GM12878 (cell line): ENCODE measurements at regions not wholly inside any gene's neighbourhood (a gene's known extent, or its start where the extent isn't known, plus 50 kb on each side); places are given as distances from the start of the nearest gene placed in this dataset.

Source experiments
- ATAC-seq: fragments of 200-7000 bp; cut with Tn5 transposase; 3 replicates; pipeline ENCODE4 v1.9.1; 2020; ENCODE audit warnings: mild to moderate bottlenecking, moderate library complexity
- BruUV-seq: library from RNA; stranded (reverse); fragments of 400-500 nt; replicated peaks from 2 replicates; lab custom pipeline; 2021; lab: Mats Ljungman, UMichigan
- CTCF ChIA-PET: fragments of 300-600 bp; sonication (Branson Sonifier 250); formaldehyde crosslinking; extraction: SDS; loops from one replicate; lab custom pipeline; 2021; ENCODE audit warnings: inconsistent platforms; lab: Yijun Ruan, JAX
- POLR2A ChIA-PET: fragments of 350-600 bp; formaldehyde crosslinking; extraction: SDS; loops from one replicate; lab custom pipeline; 2021; ENCODE audit warnings: inconsistent platforms; lab: Charles Lee
- RAD21 ChIA-PET: fragments of 300-600 bp; sonication (Branson Sonifier 250); formaldehyde crosslinking; loops from one replicate; lab custom pipeline; 2023; ENCODE audit warnings: antibody characterized with exemption; ENCODE audit not compliant: unreplicated experiment; lab: Charles Lee
- SMC1A ChIA-PET: fragments of 300-600 bp; sonication (Branson Sonifier 250); formaldehyde crosslinking; loops from one replicate; lab custom pipeline; 2023; ENCODE audit not compliant: unreplicated experiment, uncharacterized antibody; lab: Charles Lee
- DNase-seq: peaks from one replicate; pipeline ENCODE4 v3.0.0-alpha.2; 2011; ENCODE audit warnings: low read depth, low spot score
- FAIRE-seq: peaks from 3 replicates; lab custom pipeline; 2011; peaks lifted over from hg19 to GRCh38; lab: Jason Lieb, UNC
- H2AFZ ChIP-seq: 2 replicates; pipeline ENCODE4 v1.6.0; 2011; ENCODE audit warnings: low read depth, low read length, control low read depth; ENCODE audit not compliant: control insufficient read depth
- H3K27ac ChIP-seq: 2 replicates; pipeline ENCODE4 v1.5.1; 2011; ENCODE audit warnings: control low read depth; ENCODE audit not compliant: control insufficient read depth, insufficient read depth
- H3K27me3 ChIP-seq, 2 experiments: replicated peaks in 1 of 2; 2 replicates each; pipeline versions ENCODE4 v1.6.0 to v1.6.1; 2011; ENCODE audit warnings: low read length in 1 of 2; ENCODE audit not compliant: control insufficient read depth in 2 of 2, insufficient read depth in 2 of 2
- H3K36me3 ChIP-seq, 2 experiments: 2 replicates each; pipeline ENCODE4 v1.5.1; 2011; ENCODE audit warnings: low read length in 1 of 2; ENCODE audit not compliant: control insufficient read depth in 2 of 2, insufficient read depth in 2 of 2
- H3K4me1 ChIP-seq: 2 replicates; pipeline ENCODE4 v1.6.1; 2011; ENCODE audit warnings: mild to moderate bottlenecking, low read length, moderate library complexity, mixed read lengths; ENCODE audit not compliant: control insufficient read depth, insufficient read depth
- H3K4me2 ChIP-seq: 2 replicates; pipeline ENCODE4 v1.6.0; 2011; ENCODE audit warnings: control low read depth; ENCODE audit not compliant: control insufficient read depth, insufficient read depth
- H3K4me3 ChIP-seq: fragments of 200-600 bp; sonication (generic); 2 replicates; pipeline ENCODE4 v1.5.1; 2016
- H3K79me2 ChIP-seq: 2 replicates; pipeline ENCODE4 v1.6.0; 2011; ENCODE audit warnings: low read length; ENCODE audit not compliant: control insufficient read depth, insufficient read depth
- H3K9ac ChIP-seq: 2 replicates; pipeline ENCODE4 v1.8.0; 2011; ENCODE audit warnings: low read length, control low read depth, mixed read lengths; ENCODE audit not compliant: control insufficient read depth, insufficient read depth
- H3K9me3 ChIP-seq: replicated peaks from 3 replicates; pipeline ENCODE4 v1.5.1; 2011; ENCODE audit warnings: mild to moderate bottlenecking, low read length; ENCODE audit not compliant: control insufficient read depth, insufficient read depth
- H4K20me1 ChIP-seq: 2 replicates; pipeline ENCODE4 v1.6.0; 2011; ENCODE audit not compliant: control insufficient read depth, insufficient read depth
- BACH1 ChIP-seq: fragments of 450-650 bp; IDR thresholded peaks from 2 replicates; pipeline ENCODE4 v1.6.1; 2017; ENCODE audit warnings: mild to moderate bottlenecking, borderline replicate concordance
- CHD2 ChIP-seq: IDR thresholded peaks from 2 replicates; pipeline ENCODE4 v1.6.1; 2011; ENCODE audit warnings: low read depth, low read length, improper control_type of control experiment, borderline replicate concordance
- FOS ChIP-seq: IDR thresholded peaks from 3 replicates; pipeline ENCODE4 v1.6.1; 2011; ENCODE audit warnings: borderline replicate concordance; ENCODE audit not compliant: insufficient read length; ENCODE audit errors: extremely low read depth
- HCFC1 ChIP-seq: fragments of 150-350 bp; IDR thresholded peaks from 2 replicates; pipeline ENCODE4 v1.6.1; 2014; ENCODE audit warnings: low read length
- IRF4 ChIP-seq: IDR thresholded peaks from 2 replicates; pipeline ENCODE4 v1.6.1; 2011; ENCODE audit warnings: low read depth, low read length
- MYB ChIP-seq: fragments of 150-350 bp; IDR thresholded peaks from 2 replicates; pipeline ENCODE4 v1.6.1; 2014; ENCODE audit warnings: mild to moderate bottlenecking, low read depth, low read length, borderline replicate concordance
- NKRF ChIP-seq: fragments of 450-650 bp; conservative IDR thresholded peaks from 2 replicates; pipeline ENCODE4 v1.6.1; 2017; ENCODE audit warnings: mild to moderate bottlenecking, moderate library complexity
- NR2C2 ChIP-seq: IDR thresholded peaks from 2 replicates; pipeline ENCODE4 v1.6.1; 2011; ENCODE audit warnings: borderline replicate concordance, low read depth; ENCODE audit not compliant: control insufficient read depth, insufficient read length
- RB1 ChIP-seq: fragments of 450-650 bp; formaldehyde crosslinking; IDR thresholded peaks from 2 replicates; pipeline ENCODE4 v1.6.1; 2017; ENCODE audit warnings: mild to moderate bottlenecking, borderline replicate concordance
- SMAD5 ChIP-seq: IDR thresholded peaks from 2 replicates; pipeline ENCODE4 v1.6.1; 2016; ENCODE audit warnings: antibody characterized with exemption, low read depth
- STAT1 ChIP-seq: fragments of 450-650 bp; conservative IDR thresholded peaks from 2 replicates; pipeline ENCODE4 v1.6.1; 2014; ENCODE audit warnings: antibody characterized with exemption, mild to moderate bottlenecking
- YBX1 ChIP-seq: fragments of 450-650 bp; IDR thresholded peaks from 2 replicates; pipeline ENCODE4 v1.6.1; 2016; ENCODE audit warnings: antibody characterized with exemption
- ZNF24 ChIP-seq: fragments of 450-650 bp; IDR thresholded peaks from 2 replicates; pipeline ENCODE4 v1.6.1; 2017; ENCODE audit warnings: antibody characterized with exemption, mild to moderate bottlenecking
- ZNF622 ChIP-seq: fragments of 450-650 bp; IDR thresholded peaks from 2 replicates; pipeline ENCODE4 v1.6.1; 2017; ENCODE audit warnings: mild to moderate bottlenecking, inconsistent platforms
- WGBS: methylation state at CpG from one replicate; pipeline ENCODE4 v1.1.6; 2016; ENCODE audit warnings: low lambda C conversion rate; ENCODE audit not compliant: insufficient replicate concordance, insufficient coverage; ENCODE audit errors: missing lambda C conversion rate; 5-methylcytosine and 5-hydroxymethylcytosine counted together
- in situ Hi-C: fragments of 300-500 bp; cut with MboI; formaldehyde crosslinking; loops from 9 replicates; pipeline ENCODE4 v1.14.3; 2018; ENCODE audit warnings: mixed read lengths
- intact Hi-C: fragments of 100-400 bp; cut with micrococcal nuclease; formaldehyde crosslinking; loops from one replicate; pipeline ENCODE4 v1.14.2; 2022; ENCODE audit not compliant: unreplicated experiment
- TF ChIP-seq, protein P1 (sequence below), 3 experiments: IDR thresholded peaks in 2 of 3; conservative IDR thresholded peaks in 1 of 3; 2 replicates each; pipeline ENCODE4 v1.5.1; 2011; ENCODE audit warnings: low read depth in 3 of 3, low read length in 3 of 3, mild to moderate bottlenecking in 3 of 3, control low read depth in 2 of 3, moderate library complexity in 2 of 3, inconsistent platforms in 1 of 3, mixed read lengths in 1 of 3; ENCODE audit not compliant: control insufficient read depth in 2 of 3, insufficient read depth in 1 of 3; ENCODE audit errors: extremely low read depth in 1 of 3
- TF ChIP-seq, protein P2 (sequence below): IDR thresholded peaks from 2 replicates; pipeline ENCODE4 v1.6.1; 2011; ENCODE audit warnings: low read depth, mild to moderate bottlenecking, low read length, moderate library complexity, borderline replicate concordance; ENCODE audit errors: extremely low read depth

- no peaks in the 10 kb centered on the region for H4K20me1 ChIP-seq
- H3K4me2 ChIP-seq: no peak overlapping the region
- POLR2A ChIA-PET: no interaction called here
- intact Hi-C loops (no loop called here), in situ Hi-C loops (no loop called here)
- RAD21 ChIA-PET: no interaction called here
- H3K36me3 ChIP-seq: no peaks in the 10 kb centered on the region
- no peaks in the 10 kb centered on the region for H3K79me2 ChIP-seq
- H3K27ac ChIP-seq: no peak overlapping the region
- no peak overlapping the region for H3K4me3 ChIP-seq
- peaks cover 0 to 1% of the 10 kb centered on the region in 2 experiments; a peak in 2 of 4 replicates for H3K27me3 ChIP-seq
- no TSS peak for BruUV-seq
- no peak for FAIRE-seq
- no peak overlapping the region for H2AFZ ChIP-seq
- TF ChIP-seq IRF4: no peak
- TF ChIP-seq BACH1: no peak
- TF ChIP-seq CHD2: no peak
- no peak for TF ChIP-seq YBX1
- TF ChIP-seq, protein P1, sequence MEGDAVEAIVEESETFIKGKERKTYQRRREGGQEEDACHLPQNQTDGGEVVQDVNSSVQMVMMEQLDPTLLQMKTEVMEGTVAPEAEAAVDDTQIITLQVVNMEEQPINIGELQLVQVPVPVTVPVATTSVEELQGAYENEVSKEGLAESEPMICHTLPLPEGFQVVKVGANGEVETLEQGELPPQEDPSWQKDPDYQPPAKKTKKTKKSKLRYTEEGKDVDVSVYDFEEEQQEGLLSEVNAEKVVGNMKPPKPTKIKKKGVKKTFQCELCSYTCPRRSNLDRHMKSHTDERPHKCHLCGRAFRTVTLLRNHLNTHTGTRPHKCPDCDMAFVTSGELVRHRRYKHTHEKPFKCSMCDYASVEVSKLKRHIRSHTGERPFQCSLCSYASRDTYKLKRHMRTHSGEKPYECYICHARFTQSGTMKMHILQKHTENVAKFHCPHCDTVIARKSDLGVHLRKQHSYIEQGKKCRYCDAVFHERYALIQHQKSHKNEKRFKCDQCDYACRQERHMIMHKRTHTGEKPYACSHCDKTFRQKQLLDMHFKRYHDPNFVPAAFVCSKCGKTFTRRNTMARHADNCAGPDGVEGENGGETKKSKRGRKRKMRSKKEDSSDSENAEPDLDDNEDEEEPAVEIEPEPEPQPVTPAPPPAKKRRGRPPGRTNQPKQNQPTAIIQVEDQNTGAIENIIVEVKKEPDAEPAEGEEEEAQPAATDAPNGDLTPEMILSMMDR (IDR thresholded peaks at IDR 0.05 in 2 of 3, conservative IDR thresholded peaks at IDR 0.05 in 1 of 3; ENCODE audit: control insufficient read depth in 2 of 3, extremely low read depth in 1 of 3, insufficient read depth in 1 of 3, low read depth in 3 of 3, low read length in 3 of 3): no peak
- no peak for TF ChIP-seq NR2C2
- TF ChIP-seq ZNF24: no peak
- no peak overlapping the region for H3K9ac ChIP-seq
- SMC1A ChIA-PET: no interaction called here
- H3K4me1 ChIP-seq: no peaks in the 10 kb centered on the region
- WGBS: 32% methylated on average over 7 of the region's 7 CpGs
- CTCF ChIA-PET: no interaction called here
- no peaks in the 10 kb centered on the region for H3K9me3 ChIP-seq
- DNase-seq: no peak
- ATAC-seq: no peak
Observed at GRCh38 chr2:236674238-236674637, 104.6 kb downstream of the ACKR3 start.

- Histone ChIP-seq H3K27me3 (peaks cover 0 to 1% of the 10 kb centered on the region in 2 experiments; a peak in 2 of 4 replicates), H3K27ac (no peak overlapping the region), H4K20me1 (no peaks in the 10 kb centered on the region), H3K4me1 (no peaks in the 10 kb centered on the region), H3K9ac (no peak overlapping the region), H3K79me2 (no peaks in the 10 kb centered on the region), H3K9me3 (no peaks in the 10 kb centered on the region), H3K36me3 (no peaks in the 10 kb centered on the region), H3K4me3 (no peak overlapping the region), H2AFZ (no peak overlapping the region), H3K4me2 (no peak overlapping the region)
- FAIRE-seq: no peak
- RAD21 ChIA-PET: no interaction called here
- SMC1A ChIA-PET: no interaction called here
- no peak for DNase-seq
- CTCF ChIA-PET: no interaction called here
- POLR2A ChIA-PET: no interaction called here
- 17% methylated on average over 7 of the region's 7 CpGs for WGBS
- BruUV-seq: no TSS peak
- in situ Hi-C loops: no loop called here
- intact Hi-C loops: no loop called here
- ATAC-seq: no peak
- TF ChIP-seq ZNF622: no peak
- TF ChIP-seq, protein P2, sequence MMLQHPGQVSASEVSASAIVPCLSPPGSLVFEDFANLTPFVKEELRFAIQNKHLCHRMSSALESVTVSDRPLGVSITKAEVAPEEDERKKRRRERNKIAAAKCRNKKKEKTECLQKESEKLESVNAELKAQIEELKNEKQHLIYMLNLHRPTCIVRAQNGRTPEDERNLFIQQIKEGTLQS: no peak
- TF ChIP-seq HCFC1: no peak
- TF ChIP-seq STAT1: no peak
- TF ChIP-seq NKRF: no peak
- TF ChIP-seq SMAD5: no peak
- TF ChIP-seq MYB: no peak
- no peak for TF ChIP-seq RB1
- no peak for TF ChIP-seq FOS
Observed at GRCh38 chr2:236674646-236675045, 105.0 kb downstream of the ACKR3 start.
